Activated CD4-positive, alpha-beta memory T cell treated with anti-CD3 and anti-CD28 coated beads for 36 hours (primary cell): ENCODE measurements at regions not wholly inside any gene's neighbourhood (a gene's known extent, or its start where the extent isn't known, plus 50 kb on each side); places are given as distances from the start of the nearest gene placed in this dataset.

Experiments
- CTCF ChIA-PET: fragments of 350-600 bp; sonication (Branson Sonifier 250); formaldehyde crosslinking; loops from one replicate; lab custom pipeline; 2021; ENCODE audit warnings: antibody characterized with exemption, inconsistent platforms; lab: Charles Lee
- POLR2A ChIA-PET: fragments of 350-600 bp; sonication (Branson Sonifier 250); formaldehyde crosslinking; loops from one replicate; lab custom pipeline; 2021; ENCODE audit warnings: antibody characterized with exemption; lab: Charles Lee
- DNase-seq: peaks from one replicate; pipeline ENCODE4 v3.0.0-alpha.2; 2020
- H3K27ac Mint-ChIP-seq: one replicate; pipeline ENCODE4 v1.8.0; 2021; ENCODE audit warnings: mixed read lengths
- H3K27me3 Mint-ChIP-seq: one replicate; pipeline ENCODE4 v1.8.0; 2021; ENCODE audit warnings: mixed read lengths
- H3K36me3 Mint-ChIP-seq: one replicate; pipeline ENCODE4 v1.8.0; 2021; ENCODE audit warnings: mixed read lengths
- H3K4me1 Mint-ChIP-seq: one replicate; pipeline ENCODE4 v1.8.0; 2021; ENCODE audit warnings: low read depth, mixed read lengths
- H3K4me3 Mint-ChIP-seq: one replicate; pipeline ENCODE4 v1.8.0; 2021; ENCODE audit warnings: mild to moderate bottlenecking, mixed read lengths
- H3K9me3 Mint-ChIP-seq: one replicate; pipeline ENCODE4 v1.8.0; 2021; ENCODE audit warnings: mixed read lengths
- intact Hi-C: fragments of 100-400 bp; cut with micrococcal nuclease; formaldehyde crosslinking; loops from one replicate; pipeline ENCODE4 v1.15.1; 2023

DNA sequence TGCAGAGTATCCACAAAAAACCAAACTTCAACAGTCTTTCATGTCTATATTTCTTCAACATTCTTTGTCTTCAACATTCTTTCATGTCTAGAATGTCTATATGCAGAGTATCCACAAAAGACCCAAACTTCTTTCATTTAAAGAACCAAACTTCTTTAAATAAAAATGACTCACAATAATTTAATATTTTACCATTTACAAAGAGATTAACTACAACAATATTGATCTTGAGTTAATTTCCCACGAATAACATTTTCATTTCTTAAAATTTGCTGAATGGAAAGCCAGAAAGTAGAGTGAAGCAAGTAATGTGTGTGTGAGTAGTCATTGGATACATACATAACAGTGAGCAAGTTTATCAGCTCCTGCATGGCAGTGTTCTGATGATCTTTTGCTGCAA, 1069.7 kb downstream of the EFNB2 start, which contains the start of gene DAOA:
Gene DAOA, plus strand, starts transcription at position 301 of the 400 bp plus-strand sequence.
- Mint-ChIP-seq H3K4me3 (no peak within 1 kb of the TSS), H3K27me3 (no peaks in the 10 kb centered on the region), H3K36me3 (no peaks in the 10 kb centered on the region), H3K27ac (no peak within 1 kb of the TSS), H3K4me1 (no peaks in the 10 kb centered on the region), H3K9me3 (no peaks in the 10 kb centered on the region)
- ChIA-PET POLR2A (no interaction called here), CTCF (no interaction called here)
- intact Hi-C loops: no loop called here
- no peak for DNase-seq

DNA sequence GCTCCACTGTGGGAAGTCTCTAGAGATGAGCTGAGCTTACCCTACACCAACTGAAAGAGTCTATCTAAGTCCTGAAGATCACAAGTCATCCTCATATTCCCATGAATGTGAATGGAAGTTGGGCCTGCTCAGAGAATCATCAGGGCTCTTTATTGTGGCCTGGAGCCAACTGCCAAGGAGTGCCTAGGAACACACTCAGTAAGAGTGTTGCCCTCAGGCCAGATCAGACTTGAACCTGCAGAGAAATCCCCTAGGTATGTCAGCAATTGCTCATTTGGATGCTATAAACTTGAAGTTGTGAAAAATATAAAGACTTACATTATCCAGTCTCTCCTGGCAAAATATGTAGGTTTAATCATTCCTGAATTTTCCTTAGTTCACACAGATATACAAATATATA, 1070.2 kb downstream of the EFNB2 start:
- POLR2A ChIA-PET: no interaction called here
- CTCF ChIA-PET: no interaction called here
- H3K9me3 Mint-ChIP-seq: no peaks in the 10 kb centered on the region
- H3K27ac Mint-ChIP-seq: no peak overlapping the region
- no peaks in the 10 kb centered on the region for H3K36me3 Mint-ChIP-seq
- H3K4me3 Mint-ChIP-seq: no peak overlapping the region
- no peak for DNase-seq
- H3K4me1 Mint-ChIP-seq: no peaks in the 10 kb centered on the region
- H3K27me3 Mint-ChIP-seq: no peaks in the 10 kb centered on the region
- intact Hi-C loops: no loop called here

DNA sequence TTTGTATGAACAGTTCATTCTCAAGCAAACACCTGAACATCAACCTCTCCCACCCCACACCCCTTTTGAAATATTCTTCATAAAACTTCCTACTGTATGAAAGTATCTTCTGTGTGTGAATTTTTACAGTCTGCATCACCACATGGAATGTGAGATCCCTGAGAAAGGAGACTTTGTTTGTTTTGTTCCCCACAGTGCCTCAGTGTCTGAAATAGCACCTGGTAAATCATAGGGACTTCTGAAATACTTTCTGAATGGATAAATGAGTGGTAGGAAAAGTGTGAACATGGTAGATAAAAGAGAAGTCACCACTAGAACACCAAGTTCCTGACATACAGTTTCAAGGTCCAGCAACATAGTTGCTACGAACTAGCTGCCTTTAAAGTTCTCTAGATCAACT, 1071.2 kb downstream of the EFNB2 start:
- no peaks in the 10 kb centered on the region for H3K4me1 Mint-ChIP-seq
- H3K9me3 Mint-ChIP-seq: no peaks in the 10 kb centered on the region
- no peak overlapping the region for H3K4me3 Mint-ChIP-seq
- no peak overlapping the region for H3K27ac Mint-ChIP-seq
- CTCF ChIA-PET: no interaction called here
- intact Hi-C loops: no loop called here
- H3K27me3 Mint-ChIP-seq: no peaks in the 10 kb centered on the region
- no peak for DNase-seq
- no peaks in the 10 kb centered on the region for H3K36me3 Mint-ChIP-seq
- POLR2A ChIA-PET: no interaction called here

DNA sequence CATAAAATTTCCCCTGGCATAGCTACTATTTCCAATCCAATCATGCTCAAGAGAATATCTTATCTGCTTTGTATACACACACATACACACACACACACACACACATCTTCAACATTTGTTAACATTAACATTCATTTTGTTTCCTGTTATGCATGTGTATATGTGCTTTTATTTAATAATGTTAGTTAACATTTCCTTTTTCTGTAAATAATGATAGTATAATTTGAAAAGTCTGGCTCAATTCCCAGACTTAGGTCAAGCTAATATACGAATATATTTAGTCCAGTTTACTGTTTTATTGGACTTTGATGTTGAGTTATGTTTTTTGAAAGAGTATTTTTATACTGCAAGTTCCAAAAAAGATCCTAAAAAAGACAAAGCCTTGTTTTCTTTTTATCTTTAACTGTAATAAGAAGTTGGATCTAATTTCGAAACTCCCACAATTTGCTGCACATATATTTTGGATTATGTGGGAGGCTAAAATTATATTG, 1072.4 kb downstream of the EFNB2 start:
- DNase-seq: no peak
- no peaks in the 10 kb centered on the region for H3K27me3 Mint-ChIP-seq
- H3K27ac Mint-ChIP-seq: no peak overlapping the region
- H3K9me3 Mint-ChIP-seq: no peaks in the 10 kb centered on the region
- no peaks in the 10 kb centered on the region for H3K36me3 Mint-ChIP-seq
- CTCF ChIA-PET: no interaction called here
- POLR2A ChIA-PET: no interaction called here
- H3K4me3 Mint-ChIP-seq: no peak overlapping the region
- intact Hi-C loops: no loop called here
- H3K4me1 Mint-ChIP-seq: no peaks in the 10 kb centered on the region

DNA sequence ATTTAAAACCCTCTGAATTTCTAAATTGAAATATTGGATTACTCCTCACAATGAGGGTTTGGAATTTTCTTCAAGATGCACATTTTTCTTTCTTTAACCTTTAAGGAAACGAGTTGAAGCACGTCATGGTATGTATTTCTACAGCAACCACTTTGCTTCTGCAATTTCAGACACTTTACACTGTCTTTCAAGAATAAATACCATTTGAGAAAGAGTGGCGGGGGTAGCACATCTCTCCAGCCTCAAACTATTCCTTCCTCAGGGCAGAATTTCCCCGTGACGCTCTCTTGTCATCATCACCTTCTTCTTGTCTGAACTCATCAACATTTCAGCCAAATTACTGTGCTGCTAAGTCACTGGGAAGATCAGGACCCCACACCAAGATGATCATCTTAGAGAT, 1073.4 kb downstream of the EFNB2 start:
- intact Hi-C loops: no loop called here
- POLR2A ChIA-PET: no interaction called here
- H3K4me1 Mint-ChIP-seq: no peaks in the 10 kb centered on the region

DNA sequence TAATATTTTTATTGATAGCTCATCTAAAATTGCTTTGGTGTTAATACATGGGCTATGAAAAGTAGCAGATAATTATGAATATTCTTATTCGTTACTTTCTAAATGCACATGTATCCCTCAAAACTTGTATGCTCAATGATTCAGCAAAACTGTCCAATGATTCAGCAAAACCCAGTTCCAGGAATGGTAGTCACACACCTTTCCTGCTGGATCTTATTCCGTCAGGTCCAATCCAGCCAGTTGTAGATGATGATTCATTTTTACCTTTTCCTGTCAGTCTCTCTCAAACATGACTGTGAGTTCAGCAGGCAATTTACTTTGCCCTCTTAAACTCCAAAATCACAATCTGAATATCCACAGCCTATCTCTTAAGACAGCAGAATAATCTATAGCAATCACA, 1082.6 kb downstream of the EFNB2 start:
- ChIA-PET CTCF (no interaction called here), POLR2A (no interaction called here)
- no peaks in the 10 kb centered on the region for H3K27me3 Mint-ChIP-seq
- H3K9me3 Mint-ChIP-seq: no peaks in the 10 kb centered on the region
- no peak for DNase-seq
- intact Hi-C loops: no loop called here
- no peak overlapping the region for H3K27ac Mint-ChIP-seq
- H3K4me3 Mint-ChIP-seq: no peak overlapping the region
- no peaks in the 10 kb centered on the region for H3K36me3 Mint-ChIP-seq
- H3K4me1 Mint-ChIP-seq: no peaks in the 10 kb centered on the region

More for the DNA sequence above, 1073.4 kb downstream of the EFNB2 start:
- CTCF ChIA-PET: interaction anchor here (1.0 kb wide), 1 partner anchor 52 kb away, joined by 3 read pairs; no protein-coding TSS in a partner anchor
- Mint-ChIP-seq H3K27me3 (no peaks in the 10 kb centered on the region), H3K27ac (no peak overlapping the region), H3K9me3 (no peaks in the 10 kb centered on the region), H3K4me3 (no peak overlapping the region), H3K36me3 (no peaks in the 10 kb centered on the region)
- DNase-seq: no peak

DNA sequence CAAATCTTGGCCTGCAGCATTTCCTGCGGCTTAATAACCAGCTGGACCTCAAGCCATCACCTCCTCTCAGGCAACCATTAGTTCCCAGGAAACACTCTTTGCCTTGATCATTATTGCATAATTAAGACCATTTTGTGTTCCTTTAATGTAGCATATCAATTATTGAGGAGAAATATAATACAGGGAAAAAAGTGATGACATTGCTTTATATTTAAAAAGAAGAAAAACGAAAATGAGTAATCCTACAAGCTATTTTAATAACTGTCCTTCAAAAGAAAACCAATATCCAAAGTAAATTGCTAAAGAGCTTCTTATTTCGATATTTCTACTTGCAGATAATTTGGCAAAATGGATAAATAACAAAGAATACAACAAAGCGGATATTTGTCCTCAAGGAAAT, 1084.7 kb downstream of the EFNB2 start:
- POLR2A ChIA-PET: no interaction called here
- no peak overlapping the region for H3K4me3 Mint-ChIP-seq

DNA sequence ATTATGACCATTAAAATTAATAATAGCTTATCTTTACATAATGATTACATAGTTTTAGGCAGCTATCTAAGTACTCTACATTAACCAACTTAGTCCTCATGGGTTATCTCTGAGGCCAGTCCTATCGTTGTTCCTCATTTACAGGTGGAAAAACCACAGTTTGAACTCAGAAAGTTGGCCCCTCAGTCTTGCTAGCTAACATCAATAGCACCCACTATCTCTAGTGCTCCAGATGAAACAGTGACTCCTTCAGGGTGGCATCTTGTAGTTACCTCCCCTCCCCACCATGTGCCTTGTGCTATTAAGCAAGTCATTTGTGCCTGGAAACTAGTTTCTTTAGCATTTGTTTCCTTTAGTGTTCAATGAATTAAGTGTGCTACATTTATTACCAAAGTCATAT, 1086.7 kb downstream of the EFNB2 start:
- Mint-ChIP-seq H3K27me3 (no peaks in the 10 kb centered on the region), H3K4me1 (no peaks in the 10 kb centered on the region), H3K4me3 (no peak overlapping the region), H3K27ac (no peak overlapping the region), H3K9me3 (no peaks in the 10 kb centered on the region), H3K36me3 (no peaks in the 10 kb centered on the region)
- ChIA-PET POLR2A (no interaction called here), CTCF (no interaction called here)
- no peak for DNase-seq
- intact Hi-C loops: no loop called here

More for the DNA sequence above, 1084.7 kb downstream of the EFNB2 start:
- Mint-ChIP-seq H3K36me3 (no peaks in the 10 kb centered on the region), H3K27ac (no peak overlapping the region), H3K4me1 (no peaks in the 10 kb centered on the region), H3K27me3 (no peaks in the 10 kb centered on the region), H3K9me3 (no peaks in the 10 kb centered on the region)
- CTCF ChIA-PET: no interaction called here
- DNase-seq: no peak
- intact Hi-C loops: no loop called here

DNA sequence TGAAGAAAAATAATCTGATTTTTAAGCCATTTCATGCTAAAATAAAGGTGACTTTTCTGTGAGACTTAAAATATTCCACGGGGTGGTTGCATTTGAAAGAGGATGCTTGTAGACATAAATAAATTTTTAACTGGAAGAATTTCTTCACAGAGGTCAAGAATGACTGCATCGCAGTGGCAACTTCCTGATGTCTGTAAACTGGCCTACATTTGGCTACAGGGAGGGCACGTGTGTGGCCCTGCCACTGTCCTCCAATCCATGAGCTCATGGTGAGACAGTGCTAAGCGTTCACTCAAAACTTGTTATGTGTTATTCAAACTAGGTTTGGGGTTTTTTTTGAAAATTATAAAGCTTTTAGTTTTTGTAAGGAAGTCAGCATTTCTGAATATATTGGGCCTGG, 1089.3 kb downstream of the EFNB2 start:
- ChIA-PET POLR2A (no interaction called here), CTCF (no interaction called here)
- intact Hi-C loops: no loop called here
- Mint-ChIP-seq H3K9me3 (no peaks in the 10 kb centered on the region), H3K4me3 (no peak overlapping the region), H3K27ac (no peak overlapping the region), H3K36me3 (no peaks in the 10 kb centered on the region), H3K4me1 (no peaks in the 10 kb centered on the region), H3K27me3 (no peaks in the 10 kb centered on the region)
- DNase-seq: no peak

DNA sequence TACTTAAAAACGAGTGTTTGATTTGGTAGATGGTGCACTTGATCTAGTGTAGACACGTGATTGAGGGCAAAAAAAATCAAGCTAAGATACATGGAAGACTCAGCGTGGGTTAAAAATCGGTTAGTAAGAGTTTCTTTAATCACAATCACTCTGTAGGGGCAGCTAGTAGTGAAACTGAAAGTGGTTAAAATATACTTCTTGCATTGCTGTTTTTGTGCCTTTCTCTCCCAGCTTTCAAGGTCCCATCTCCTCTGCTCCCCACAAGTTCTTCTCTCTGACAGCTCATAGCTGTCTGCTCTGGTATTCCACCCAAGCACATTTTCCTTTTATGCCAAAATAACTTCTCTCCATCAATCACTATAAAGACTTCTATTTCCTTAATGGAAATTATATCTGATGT, 1089.7 kb downstream of the EFNB2 start:
- Mint-ChIP-seq H3K36me3 (no peaks in the 10 kb centered on the region), H3K4me1 (no peaks in the 10 kb centered on the region), H3K27me3 (no peaks in the 10 kb centered on the region), H3K27ac (no peak overlapping the region), H3K4me3 (no peak overlapping the region), H3K9me3 (no peaks in the 10 kb centered on the region)
- no peak for DNase-seq
- intact Hi-C loops: no loop called here
- ChIA-PET CTCF (no interaction called here), POLR2A (no interaction called here)

DNA sequence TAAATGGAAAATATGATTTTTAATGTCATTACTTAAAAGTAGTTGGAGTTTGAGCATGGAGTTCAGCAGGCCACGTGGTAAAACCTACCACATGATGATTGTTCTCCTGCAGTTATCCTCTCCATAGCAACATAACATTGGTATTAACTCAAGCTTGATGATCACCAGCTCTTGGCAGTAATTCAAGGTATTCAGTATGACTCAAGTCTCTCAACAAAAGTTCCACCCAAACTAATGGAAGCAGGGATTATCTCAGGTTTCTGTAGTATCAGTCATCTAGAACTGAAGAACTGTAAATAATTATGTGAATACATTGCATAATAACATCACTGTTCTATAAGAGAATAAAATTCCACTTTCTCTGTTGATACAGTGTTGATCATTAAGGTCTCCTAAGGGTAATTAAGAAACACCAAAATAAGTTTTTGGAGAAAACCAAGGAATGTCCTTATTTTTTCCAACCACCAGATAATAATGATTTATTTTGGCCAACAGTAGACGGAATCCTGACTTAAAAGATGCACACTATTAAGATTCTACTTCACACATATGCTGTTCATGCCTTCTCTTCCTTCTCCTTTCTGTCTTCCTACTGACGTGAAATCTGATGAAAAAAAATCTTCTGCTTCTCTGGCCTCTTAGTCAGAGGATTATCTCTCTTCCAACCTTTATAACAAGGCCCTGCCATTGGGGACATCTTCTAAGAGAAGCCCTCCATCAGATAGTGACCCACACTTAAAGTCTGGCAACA, 1092.3 kb downstream of the EFNB2 start:
- Mint-ChIP-seq H3K36me3 (no peaks in the 10 kb centered on the region), H3K4me1 (no peaks in the 10 kb centered on the region), H3K9me3 (no peaks in the 10 kb centered on the region), H3K27me3 (no peaks in the 10 kb centered on the region), H3K27ac (no peak overlapping the region), H3K4me3 (no peak overlapping the region)
- POLR2A ChIA-PET: no interaction called here
- CTCF ChIA-PET: no interaction called here
- intact Hi-C loops: no loop called here
- no peak for DNase-seq

DNA sequence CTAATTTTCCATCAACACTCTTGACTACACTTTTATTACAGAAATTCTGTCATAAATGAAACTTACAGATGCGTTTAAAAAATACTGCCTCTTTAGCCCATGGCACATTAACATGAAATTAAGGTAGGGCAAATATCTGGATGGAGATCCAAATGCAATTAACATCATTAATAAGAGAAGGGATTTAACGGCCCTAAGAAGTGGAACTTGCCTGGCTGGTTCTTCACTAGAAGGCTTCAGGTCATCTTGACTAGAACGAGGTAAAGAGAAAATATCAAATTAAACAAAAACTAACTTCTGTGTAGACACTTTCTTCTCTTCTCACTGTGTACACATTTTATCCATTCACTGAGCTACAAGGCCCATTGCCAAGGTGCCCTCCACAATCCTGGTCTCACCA, 1093.4 kb downstream of the EFNB2 start:
- POLR2A ChIA-PET: no interaction called here
- DNase-seq: no peak
- no peaks in the 10 kb centered on the region for H3K36me3 Mint-ChIP-seq
- H3K4me3 Mint-ChIP-seq: no peak overlapping the region
- no peaks in the 10 kb centered on the region for H3K4me1 Mint-ChIP-seq
- no peak overlapping the region for H3K27ac Mint-ChIP-seq
- CTCF ChIA-PET: no interaction called here
- H3K9me3 Mint-ChIP-seq: no peaks in the 10 kb centered on the region
- H3K27me3 Mint-ChIP-seq: no peaks in the 10 kb centered on the region
- intact Hi-C loops: no loop called here

DNA sequence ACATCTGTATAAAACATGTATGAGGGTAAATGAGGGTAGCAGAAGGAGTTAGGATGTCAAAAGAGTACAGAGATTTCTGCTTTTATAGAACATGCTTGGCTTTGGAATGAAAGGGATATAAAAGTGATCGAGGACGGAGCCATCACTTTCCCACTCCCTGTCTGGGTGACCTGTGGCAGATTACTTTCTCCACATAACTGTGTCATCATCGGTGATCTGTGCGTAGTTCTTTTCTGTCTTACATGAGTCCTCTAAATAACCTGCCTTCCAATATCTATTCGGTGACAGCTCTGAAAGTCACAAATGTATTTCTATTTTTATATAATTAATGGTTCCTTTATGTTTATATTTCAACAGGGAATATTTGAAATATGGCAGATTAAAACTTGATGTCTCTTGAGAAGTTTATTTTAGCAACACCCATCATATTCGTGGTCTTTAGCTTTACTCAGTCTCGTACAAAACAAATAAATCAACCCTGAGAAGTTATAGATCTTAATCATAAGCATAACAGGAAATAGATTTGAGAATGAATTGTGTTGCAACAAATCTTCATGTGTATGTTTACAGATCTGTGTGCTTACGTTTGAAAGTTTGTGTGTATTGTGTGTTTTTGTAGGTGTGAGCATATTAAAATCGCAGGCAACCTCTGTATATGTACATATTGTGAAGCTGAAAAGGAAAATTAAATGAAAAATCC, 1094.3 kb downstream of the EFNB2 start:
- ChIA-PET POLR2A (no interaction called here), CTCF (no interaction called here)
- H3K4me3 Mint-ChIP-seq: no peak overlapping the region
- no peak for DNase-seq
- no peaks in the 10 kb centered on the region for H3K9me3 Mint-ChIP-seq
- H3K27ac Mint-ChIP-seq: no peak overlapping the region
- no peaks in the 10 kb centered on the region for H3K4me1 Mint-ChIP-seq
- no peaks in the 10 kb centered on the region for H3K27me3 Mint-ChIP-seq
- intact Hi-C loops: no loop called here
- H3K36me3 Mint-ChIP-seq: no peaks in the 10 kb centered on the region
